Neural crest cell (in vitro differentiated cells): ENCODE measurements at regions not wholly inside any gene's neighbourhood (a gene's known extent, or its start where the extent isn't known, plus 50 kb on each side); places are given as distances from the start of the nearest gene placed in this dataset.
A peak's percentile ranks its signal among the peaks of the same experiment; 100 is the strongest.

ENCODE experiments used
- DNase-seq: peaks from one replicate; pipeline ENCODE4 v3.0.0; 2021; ENCODE audit warnings: low read depth, mixed read lengths, low spot score
- H3K27ac Mint-ChIP-seq: one replicate; pipeline ENCODE4 v1.8.0; 2021; ENCODE audit warnings: mild to moderate bottlenecking, mixed read lengths; ENCODE audit not compliant: unreplicated experiment
- H3K27me3 Mint-ChIP-seq: 2 replicates; pipeline ENCODE4 v1.8.0; 2021; ENCODE audit warnings: low read depth, mild to moderate bottlenecking, mixed read lengths
- H3K36me3 Mint-ChIP-seq: 2 replicates; pipeline ENCODE4 v1.8.0; 2021; ENCODE audit warnings: low read depth, mild to moderate bottlenecking, mixed read lengths
- H3K4me1 Mint-ChIP-seq: 2 replicates; pipeline ENCODE4 v1.8.0; 2021; ENCODE audit warnings: mixed read lengths
- H3K4me3 Mint-ChIP-seq: one replicate; pipeline ENCODE4 v1.8.0; 2021; ENCODE audit warnings: mild to moderate bottlenecking, mixed read lengths
- H3K9me3 Mint-ChIP-seq: 2 replicates; pipeline ENCODE4 v1.8.0; 2021; ENCODE audit warnings: mixed read lengths
- CTCF ChIP-seq: fragments of 200-600 bp; sonication (generic); conservative IDR thresholded peaks from 2 replicates; pipeline ENCODE4 v1.5.0; 2021; ENCODE audit warnings: antibody characterized with exemption, mild to moderate bottlenecking

GRCh38 chr3:72255191-72255590 lies 470.2 kb upstream of the PROK2 start:
- TF ChIP-seq CTCF = no peak
- H3K9me3 Mint-ChIP-seq = peaks cover 2% of the 10 kb centered on the region
- peak overlapping the region; percentile 89 for H3K27ac Mint-ChIP-seq
- peaks cover 22% of the 10 kb centered on the region for H3K27me3 Mint-ChIP-seq
- no peak for DNase-seq
- H3K36me3 Mint-ChIP-seq = no peaks in the 10 kb centered on the region
- H3K4me3 Mint-ChIP-seq = no peak overlapping the region
- peaks cover 28% of the 10 kb centered on the region for H3K4me1 Mint-ChIP-seq

GRCh38 chr3:72254483-72254882 lies 469.5 kb upstream of the PROK2 start:
- Mint-ChIP-seq H3K27me3 (peaks cover 20% of the 10 kb centered on the region), H3K9me3 (peaks cover 2% of the 10 kb centered on the region), H3K27ac (no peak overlapping the region), H3K4me1 (peaks cover 28% of the 10 kb centered on the region), H3K36me3 (no peaks in the 10 kb centered on the region), H3K4me3 (no peak overlapping the region)
- TF ChIP-seq CTCF = no peak
- DNase-seq = no peak

GRCh38 chr3:72250725-72251124 lies 465.8 kb upstream of the PROK2 start:
- no peak overlapping the region for H3K4me3 Mint-ChIP-seq
- H3K4me1 Mint-ChIP-seq = peaks cover 10% of the 10 kb centered on the region
- no peak overlapping the region for H3K27ac Mint-ChIP-seq
- TF ChIP-seq CTCF = no peak
- H3K9me3 Mint-ChIP-seq = peaks cover 2% of the 10 kb centered on the region
- H3K36me3 Mint-ChIP-seq = no peaks in the 10 kb centered on the region
- H3K27me3 Mint-ChIP-seq = peaks cover 16% of the 10 kb centered on the region
- no peak for DNase-seq

GRCh38 chr3:72248869-72249268 lies 463.9 kb upstream of the PROK2 start:
- no peak for TF ChIP-seq CTCF
- Mint-ChIP-seq H3K4me1 (peaks cover 9% of the 10 kb centered on the region), H3K27ac (no peak overlapping the region), H3K9me3 (peaks cover 2% of the 10 kb centered on the region), H3K4me3 (no peak overlapping the region), H3K36me3 (no peaks in the 10 kb centered on the region), H3K27me3 (peaks cover 16% of the 10 kb centered on the region)
- no peak for DNase-seq

GRCh38 chr3:72248389-72248761 lies 463.4 kb upstream of the PROK2 start:
- H3K27ac Mint-ChIP-seq = peak overlapping the region; percentile 47
- peaks cover 14% of the 10 kb centered on the region for H3K27me3 Mint-ChIP-seq
- H3K36me3 Mint-ChIP-seq = no peaks in the 10 kb centered on the region
- no peak for DNase-seq
- no peak overlapping the region for H3K4me3 Mint-ChIP-seq
- peaks cover 2% of the 10 kb centered on the region for H3K9me3 Mint-ChIP-seq
- TF ChIP-seq CTCF = no peak
- H3K4me1 Mint-ChIP-seq = peaks cover 9% of the 10 kb centered on the region
